Frontal cortex (tissue), 3 donors: ENCODE measurements at regions not wholly inside any gene's neighbourhood (a gene's known extent, or its start where the extent isn't known, plus 50 kb on each side); places are given as distances from the start of the nearest gene placed in this dataset.

Source experiments
- DNase-seq, 2 donors: peaks; one replicate each; pipeline ENCODE4 v3.0.0; 2012; ENCODE audit warnings: low spot score in 2 of 2
- FAIRE-seq: peaks from 2 replicates; lab custom pipeline; 2012; peaks lifted over from hg19 to GRCh38; lab: Jason Lieb, UNC
- donor health status: control.
- donor health status: control.
- donor health status: control.

GRCh38 chr4:166459621-166460020, 586.6 kb downstream of the TLL1 start:
- no peak for FAIRE-seq
- DNase-seq: no peak

GRCh38 chr4:166460769-166461550, 587.9 kb downstream of the TLL1 start:
- DNase-seq (no peak), FAIRE-seq (no peak)

GRCh38 chr4:166481055-166481454, 608.0 kb downstream of the TLL1 start:
- FAIRE-seq (no peak), DNase-seq (no peak)

GRCh38 chr4:166481739-166482138, 608.7 kb downstream of the TLL1 start:
- FAIRE-seq: no peak

GRCh38 chr4:166482758-166483157, 609.7 kb downstream of the TLL1 start:
- DNase-seq: no peak
- FAIRE-seq: no peak

More at GRCh38 chr4:166481739-166482138, 608.7 kb downstream of the TLL1 start:
- no peak for DNase-seq

GRCh38 chr4:166491635-166492034, 618.6 kb downstream of the TLL1 start:
- FAIRE-seq (no peak), DNase-seq (no peak)

GRCh38 chr4:166493924-166494345, 620.9 kb downstream of the TLL1 start:
- DNase-seq (no peak), FAIRE-seq (no peak)

GRCh38 chr4:166498546-166498945, 625.5 kb downstream of the TLL1 start:
- DNase-seq: no peak
- no peak for FAIRE-seq

- FAIRE-seq (no peak), DNase-seq (no peak)
Observed at GRCh38 chr4:166499820-166500219, 626.8 kb downstream of the TLL1 start.

GRCh38 chr4:166501941-166502382, 628.9 kb downstream of the TLL1 start:
- DNase-seq (no peak), FAIRE-seq (no peak)

GRCh38 chr4:166502660-166503059, 629.6 kb downstream of the TLL1 start:
- FAIRE-seq (no peak), DNase-seq (no peak)

- no peak for FAIRE-seq
- DNase-seq: no peak
Observed at GRCh38 chr4:166506051-166506450, 633.0 kb downstream of the TLL1 start.

- no peak for FAIRE-seq
- no peak for DNase-seq
Observed at GRCh38 chr4:166512267-166512666, 639.2 kb downstream of the TLL1 start.

- FAIRE-seq: no peak
- DNase-seq: no peak
Observed at GRCh38 chr4:166518315-166518714, 645.3 kb downstream of the TLL1 start.

GRCh38 chr4:166518776-166519175, 645.7 kb downstream of the TLL1 start:
- no peak for FAIRE-seq

GRCh38 chr4:166519774-166520173, 646.7 kb downstream of the TLL1 start:
- FAIRE-seq: no peak
- DNase-seq: no peak

More at GRCh38 chr4:166518776-166519175, 645.7 kb downstream of the TLL1 start:
- no peak for DNase-seq

- no peak for DNase-seq
- no peak for FAIRE-seq
Observed at GRCh38 chr4:166527500-166527899, 654.5 kb downstream of the TLL1 start.

- no peak for DNase-seq
- FAIRE-seq: no peak
Observed at GRCh38 chr4:166531703-166532102, 658.7 kb downstream of the TLL1 start.

- FAIRE-seq (no peak), DNase-seq (no peak)
Observed at GRCh38 chr4:166535865-166536264, 662.8 kb downstream of the TLL1 start.

GRCh38 chr4:166538491-166539005, 665.5 kb downstream of the TLL1 start:
- no peak for DNase-seq

GRCh38 chr4:166546009-166546408, 673.0 kb downstream of the TLL1 start:
- DNase-seq (no peak), FAIRE-seq (no peak)

More at GRCh38 chr4:166538491-166539005, 665.5 kb downstream of the TLL1 start:
- no peak for FAIRE-seq

- DNase-seq: no peak
- FAIRE-seq: no peak
Observed at GRCh38 chr4:166577639-166578038, 656.7 kb downstream of the SPOCK3 start.
